Activated T-cell treated with anti-CD3 and anti-CD28 coated beads, Interleukin-2, amount 50 U/mL, for 4 hours (primary cell): ENCODE measurements at regions not wholly inside any gene's neighbourhood (a gene's known extent, or its start where the extent isn't known, plus 50 kb on each side); places are given as distances from the start of the nearest gene placed in this dataset.

Experiments
- ATAC-seq, 2 donors: fragments of 200-7000 bp; cut with Tn5 transposase; one replicate each; pipeline ENCODE4 v1.10.0; 2021
- DNase-seq: peaks from one replicate; pipeline ENCODE4 v3.0.0-alpha.2; 2020
- H3K27me3 Mint-ChIP-seq: one replicate; pipeline ENCODE4 v1.8.0; 2021; ENCODE audit warnings: low read depth, mixed read lengths
- H3K36me3 Mint-ChIP-seq: one replicate; pipeline ENCODE4 v1.8.0; 2022; ENCODE audit warnings: mixed read lengths; ENCODE audit not compliant: insufficient read depth
- H3K4me1 Mint-ChIP-seq: one replicate; pipeline ENCODE4 v1.8.0; 2021; ENCODE audit warnings: low read depth, mixed read lengths
- H3K4me3 Mint-ChIP-seq: one replicate; pipeline ENCODE4 v1.8.0; 2021; ENCODE audit warnings: mild to moderate bottlenecking, moderate library complexity, mixed read lengths
- H3K9me3 Mint-ChIP-seq: one replicate; pipeline ENCODE4 v1.8.0; 2021; ENCODE audit warnings: mixed read lengths

GRCh38 chr15:31164573-31164912, 63.0 kb upstream of the TRPM1 start:
- H3K4me3 Mint-ChIP-seq = no peak overlapping the region
- H3K36me3 Mint-ChIP-seq = no peaks in the 10 kb centered on the region
- ATAC-seq (no peak), DNase-seq (no peak)
- peaks cover 17% of the 10 kb centered on the region for H3K4me1 Mint-ChIP-seq
- H3K9me3 Mint-ChIP-seq = no peaks in the 10 kb centered on the region
- H3K27me3 Mint-ChIP-seq = peaks cover 5% of the 10 kb centered on the region

GRCh38 chr15:31169558-31169957, 68.0 kb upstream of the TRPM1 start:
- Mint-ChIP-seq H3K4me3 (no peak overlapping the region), H3K4me1 (peaks cover 17% of the 10 kb centered on the region), H3K36me3 (no peaks in the 10 kb centered on the region), H3K27me3 (no peaks in the 10 kb centered on the region), H3K9me3 (no peaks in the 10 kb centered on the region)
- ATAC-seq (no peak), DNase-seq (no peak)

GRCh38 chr15:31171731-31172130, 70.2 kb upstream of the TRPM1 start:
- H3K4me3 Mint-ChIP-seq = no peak overlapping the region
- H3K27me3 Mint-ChIP-seq = no peaks in the 10 kb centered on the region
- peaks cover 17% of the 10 kb centered on the region for H3K4me1 Mint-ChIP-seq
- ATAC-seq (no peak), DNase-seq (no peak)
- no peaks in the 10 kb centered on the region for H3K9me3 Mint-ChIP-seq
- no peaks in the 10 kb centered on the region for H3K36me3 Mint-ChIP-seq

- Mint-ChIP-seq H3K9me3 (no peaks in the 10 kb centered on the region), H3K27me3 (no peaks in the 10 kb centered on the region), H3K4me1 (peaks cover 12% of the 10 kb centered on the region), H3K36me3 (no peaks in the 10 kb centered on the region), H3K4me3 (no peak overlapping the region)
- ATAC-seq (no peak), DNase-seq (no peak)
These were observed 71.1 kb upstream of the TRPM1 start for GRCh38 chr15:31172606-31173005.

GRCh38 chr15:31173790-31174450, 72.4 kb upstream of the TRPM1 start:
- no peak for DNase-seq
- Mint-ChIP-seq H3K27me3 (no peaks in the 10 kb centered on the region), H3K36me3 (no peaks in the 10 kb centered on the region), H3K9me3 (no peaks in the 10 kb centered on the region), H3K4me3 (no peak overlapping the region), H3K4me1 (peaks cover 8% of the 10 kb centered on the region)
- ATAC-seq = no peak

- H3K9me3 Mint-ChIP-seq = peaks cover 2% of the 10 kb centered on the region
- H3K36me3 Mint-ChIP-seq = no peaks in the 10 kb centered on the region
- no peak overlapping the region for H3K4me3 Mint-ChIP-seq
- no peaks in the 10 kb centered on the region for H3K27me3 Mint-ChIP-seq
- peaks cover 20% of the 10 kb centered on the region for H3K4me1 Mint-ChIP-seq
- no peak for ATAC-seq
- no peak for DNase-seq
These were observed 74.0 kb upstream of the TRPM1 start for GRCh38 chr15:31175484-31175883.

- peaks cover 5% of the 10 kb centered on the region for H3K9me3 Mint-ChIP-seq
- H3K4me1 Mint-ChIP-seq = peaks cover 20% of the 10 kb centered on the region
- H3K36me3 Mint-ChIP-seq = no peaks in the 10 kb centered on the region
- H3K4me3 Mint-ChIP-seq = no peak overlapping the region
- ATAC-seq (no peak), DNase-seq (no peak)
- H3K27me3 Mint-ChIP-seq = no peaks in the 10 kb centered on the region
These were observed 76.4 kb upstream of the TRPM1 start for GRCh38 chr15:31177951-31178350.

- DNase-seq = no peak
- Mint-ChIP-seq H3K4me3 (no peak overlapping the region), H3K4me1 (peaks cover 20% of the 10 kb centered on the region), H3K36me3 (no peaks in the 10 kb centered on the region), H3K9me3 (peaks cover 5% of the 10 kb centered on the region), H3K27me3 (no peaks in the 10 kb centered on the region)
- no peak for ATAC-seq
These were observed 77.2 kb upstream of the TRPM1 start for GRCh38 chr15:31178705-31179104.

GRCh38 chr15:31179693-31180092, 78.2 kb upstream of the TRPM1 start:
- H3K4me3 Mint-ChIP-seq = no peak overlapping the region
- peak in 1 of 2 donors; percentile 10 for ATAC-seq
- no peaks in the 10 kb centered on the region for H3K36me3 Mint-ChIP-seq
- H3K27me3 Mint-ChIP-seq = no peaks in the 10 kb centered on the region
- DNase-seq = no peak
- peaks cover 5% of the 10 kb centered on the region for H3K9me3 Mint-ChIP-seq
- H3K4me1 Mint-ChIP-seq = peaks cover 20% of the 10 kb centered on the region

- no peak for ATAC-seq
- peaks cover 4% of the 10 kb centered on the region for H3K4me1 Mint-ChIP-seq
- H3K27me3 Mint-ChIP-seq = peaks cover 3% of the 10 kb centered on the region
- H3K4me3 Mint-ChIP-seq = no peak overlapping the region
- no peak for DNase-seq
- H3K9me3 Mint-ChIP-seq = peaks cover 16% of the 10 kb centered on the region
- peaks cover 2% of the 10 kb centered on the region for H3K36me3 Mint-ChIP-seq
These were observed 91.8 kb upstream of the TRPM1 start for GRCh38 chr15:31193291-31193690.

GRCh38 chr15:31195871-31196270, 94.3 kb upstream of the TRPM1 start:
- Mint-ChIP-seq H3K4me3 (no peak overlapping the region), H3K27me3 (peaks cover 5% of the 10 kb centered on the region), H3K9me3 (no peaks in the 10 kb centered on the region), H3K4me1 (peaks cover 16% of the 10 kb centered on the region), H3K36me3 (no peaks in the 10 kb centered on the region)
- ATAC-seq = no peak
- DNase-seq = no peak

GRCh38 chr15:31197497-31198414, 96.2 kb upstream of the TRPM1 start:
- ATAC-seq = peak in 1 of 2 donors; percentile 37
- Mint-ChIP-seq H3K4me3 (no peak overlapping the region), H3K4me1 (peaks cover 19% of the 10 kb centered on the region), H3K36me3 (no peaks in the 10 kb centered on the region), H3K27me3 (peaks cover 5% of the 10 kb centered on the region), H3K9me3 (no peaks in the 10 kb centered on the region)
- DNase-seq = no peak

- peak; percentile 35 to 45 for ATAC-seq
- Mint-ChIP-seq H3K36me3 (no peaks in the 10 kb centered on the region), H3K27me3 (peaks cover 5% of the 10 kb centered on the region), H3K9me3 (no peaks in the 10 kb centered on the region), H3K4me3 (no peak overlapping the region), H3K4me1 (peaks cover 24% of the 10 kb centered on the region)
- DNase-seq = peak; percentile 68
These were observed 99.2 kb upstream of the TRPM1 start for GRCh38 chr15:31200735-31201151.

GRCh38 chr15:31202953-31203352, 101.4 kb upstream of the TRPM1 start:
- Mint-ChIP-seq H3K27me3 (peaks cover 5% of the 10 kb centered on the region), H3K9me3 (no peaks in the 10 kb centered on the region), H3K36me3 (no peaks in the 10 kb centered on the region), H3K4me3 (no peak overlapping the region), H3K4me1 (peaks cover 38% of the 10 kb centered on the region)
- DNase-seq (no peak), ATAC-seq (peak; percentile 66 to 67)

GRCh38 chr15:31203999-31204398, 102.5 kb upstream of the TRPM1 start:
- peaks cover 32% of the 10 kb centered on the region for H3K4me1 Mint-ChIP-seq
- H3K9me3 Mint-ChIP-seq = no peaks in the 10 kb centered on the region
- H3K4me3 Mint-ChIP-seq = no peak overlapping the region
- H3K36me3 Mint-ChIP-seq = no peaks in the 10 kb centered on the region
- no peak for DNase-seq
- peaks cover 1% of the 10 kb centered on the region for H3K27me3 Mint-ChIP-seq
- no peak for ATAC-seq
